GM12892 (cell line): ENCODE measurements at regions not wholly inside any gene's neighbourhood (a gene's known extent, or its start where the extent isn't known, plus 50 kb on each side); places are given as distances from the start of the nearest gene placed in this dataset.

Experiments
- POLR2A ChIP-seq: IDR thresholded peaks from 2 replicates; pipeline ENCODE4 v1.6.1; 2011; ENCODE audit warnings: low read depth, low read length, control low read depth
- TAF1 ChIP-seq: IDR thresholded peaks from 2 replicates; pipeline ENCODE4 v1.6.1; 2011; ENCODE audit warnings: low read depth, mild to moderate bottlenecking, control low read depth, low read length, borderline replicate concordance

DNA sequence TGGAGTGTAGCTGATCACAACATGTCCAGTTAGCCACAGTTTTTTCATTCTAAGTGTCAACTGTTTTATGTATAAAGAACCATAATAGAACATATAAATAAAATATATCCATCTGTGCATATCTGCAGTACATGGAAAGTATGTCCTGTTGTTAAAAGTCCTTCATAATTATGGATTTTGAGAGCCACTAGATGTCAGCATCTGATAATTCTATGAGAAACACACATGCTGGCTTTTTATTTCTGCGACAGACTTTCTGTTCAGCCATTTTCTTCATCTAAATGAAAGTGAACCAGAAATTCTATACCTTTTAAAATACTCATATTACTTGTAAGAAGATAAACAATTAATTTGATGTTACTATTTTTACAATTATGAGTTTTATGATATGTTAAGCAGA lies 251.5 kb downstream of the GPM6A start:
- TF ChIP-seq TAF1 = no peak
- TF ChIP-seq POLR2A = no peak
